ENCODE measurements at regions not wholly inside any gene's neighbourhood (a gene's known extent, or its start where the extent isn't known, plus 50 kb on each side); places are given as distances from the start of the nearest gene placed in this dataset.
A peak's percentile ranks its signal among the peaks of the same experiment; 100 is the strongest.

DNA sequence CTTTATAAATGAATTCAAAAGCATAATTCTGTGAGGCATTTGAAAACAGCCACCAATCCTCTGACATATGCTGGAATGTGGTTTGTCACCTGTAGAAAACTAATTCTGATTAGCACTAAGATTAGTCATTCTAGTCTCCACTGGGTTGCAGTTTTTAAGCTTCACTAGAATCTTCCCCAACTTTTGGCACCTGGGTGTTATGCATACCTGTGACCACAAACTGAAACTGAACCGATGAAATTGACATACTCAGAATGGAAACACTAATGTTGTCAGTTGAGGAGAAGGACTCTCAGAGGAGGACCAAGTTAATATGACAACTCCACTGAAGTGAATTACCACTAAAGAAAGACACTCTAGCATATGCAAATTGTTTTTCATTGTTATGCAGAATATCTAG, 285.8 kb upstream of the NEGR1 start:
- Histone ChIP-seq H3K27ac (ENCODE audit: insufficient read depth, low read depth, low read length) (no peak overlapping the region), H2AFZ (ENCODE audit: low read depth, low read length) (no peak overlapping the region), H3K4me2 (ENCODE audit: insufficient read depth, low read length) (no peak overlapping the region), H3K36me3 (ENCODE audit: control insufficient read depth in 2 of 2, extremely low read depth in 1 of 2, insufficient read depth in 2 of 2, low read length in 2 of 2) (no peaks in the 10 kb centered on the region), H3K4me3 (replicated peaks in 1 of 3; ENCODE audit: insufficient read depth in 1 of 3, low read depth in 1 of 3, low read length in 3 of 3) (no peak overlapping the region), H3K79me2 (ENCODE audit: control insufficient read depth, insufficient read depth, low read length) (no peaks in the 10 kb centered on the region), H3K9ac (replicated peaks; ENCODE audit: extremely low read depth, insufficient read depth, low read length) (no peak overlapping the region), H3K27me3 (ENCODE audit: control insufficient read depth in 2 of 2, insufficient read depth in 2 of 2, low read length in 2 of 2) (no peaks in the 10 kb centered on the region), H3K9me1 (replicated peaks; ENCODE audit: control insufficient read depth, extremely low read depth, insufficient read depth, low read length) (no peaks in the 10 kb centered on the region), H3K9me3 (replicated peaks; ENCODE audit: control insufficient read depth, insufficient read depth, low read length) (no peaks in the 10 kb centered on the region), H4K20me1 (replicated peaks; ENCODE audit: control insufficient read depth, extremely low read depth, insufficient read depth, low read length) (no peaks in the 10 kb centered on the region), H3K4me1 (ENCODE audit: control insufficient read depth, extremely low read depth, insufficient read depth, low read length) (no peaks in the 10 kb centered on the region)
- ChIA-PET CTCF (interaction anchor here (1.1 to 3.8 kb wide), 3 partner anchors 10 to 530 kb away, joined by 3 to 16 read pairs (median 4); no protein-coding TSS in a partner anchor), POLR2A (no interaction called here)
- FAIRE-seq: no peak
- intact Hi-C loops (cut with micrococcal nuclease): no loop called here
- dilution Hi-C loops (cut with MboI; ENCODE audit: extremely low pct_ligation_motif_present, low sequenced_read_pairs): no loop called here
- DNase-seq (ENCODE audit: low read depth, low spot score): no peak
- BruUV-seq (replicated peaks): no TSS peak
- no peak for TF ChIP-seq POLR2AphosphoS5 (IDR thresholded peaks at IDR 0.05; ENCODE audit: insufficient read depth, low read depth, low read length)
- TF ChIP-seq, protein P1, sequence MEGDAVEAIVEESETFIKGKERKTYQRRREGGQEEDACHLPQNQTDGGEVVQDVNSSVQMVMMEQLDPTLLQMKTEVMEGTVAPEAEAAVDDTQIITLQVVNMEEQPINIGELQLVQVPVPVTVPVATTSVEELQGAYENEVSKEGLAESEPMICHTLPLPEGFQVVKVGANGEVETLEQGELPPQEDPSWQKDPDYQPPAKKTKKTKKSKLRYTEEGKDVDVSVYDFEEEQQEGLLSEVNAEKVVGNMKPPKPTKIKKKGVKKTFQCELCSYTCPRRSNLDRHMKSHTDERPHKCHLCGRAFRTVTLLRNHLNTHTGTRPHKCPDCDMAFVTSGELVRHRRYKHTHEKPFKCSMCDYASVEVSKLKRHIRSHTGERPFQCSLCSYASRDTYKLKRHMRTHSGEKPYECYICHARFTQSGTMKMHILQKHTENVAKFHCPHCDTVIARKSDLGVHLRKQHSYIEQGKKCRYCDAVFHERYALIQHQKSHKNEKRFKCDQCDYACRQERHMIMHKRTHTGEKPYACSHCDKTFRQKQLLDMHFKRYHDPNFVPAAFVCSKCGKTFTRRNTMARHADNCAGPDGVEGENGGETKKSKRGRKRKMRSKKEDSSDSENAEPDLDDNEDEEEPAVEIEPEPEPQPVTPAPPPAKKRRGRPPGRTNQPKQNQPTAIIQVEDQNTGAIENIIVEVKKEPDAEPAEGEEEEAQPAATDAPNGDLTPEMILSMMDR (IDR thresholded peaks at IDR 0.05; ENCODE audit: extremely low read depth in 1 of 2, insufficient read depth in 1 of 2, low read depth in 1 of 2, low read length in 2 of 2): no peak
- TF ChIP-seq GATA2 (IDR thresholded peaks at IDR 0.05; ENCODE audit: insufficient read depth, insufficient read length, low read depth, low read length): no peak

DNA sequence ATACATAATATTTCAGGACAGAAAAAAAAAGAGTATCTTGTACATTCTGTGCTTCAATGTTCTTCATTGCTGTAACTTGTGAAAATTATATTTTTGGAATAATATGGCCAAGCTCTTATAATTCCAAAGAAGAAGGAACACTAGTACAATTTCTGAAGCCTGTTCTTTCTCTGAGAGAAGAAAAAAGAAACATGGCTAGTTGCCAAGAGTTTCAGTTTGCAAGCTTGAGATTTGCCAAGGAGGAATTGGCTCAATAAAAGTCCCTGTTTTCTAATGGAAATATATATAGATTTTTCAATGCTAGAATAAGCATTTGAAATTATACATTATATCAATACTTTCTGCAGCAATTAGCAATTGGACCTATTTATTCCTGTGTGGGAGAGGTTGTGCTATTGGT, 285.2 kb upstream of the NEGR1 start:
- Histone ChIP-seq H3K79me2 (ENCODE audit: control insufficient read depth, insufficient read depth, low read length) (no peaks in the 10 kb centered on the region), H3K4me2 (ENCODE audit: insufficient read depth, low read length) (no peak overlapping the region), H3K36me3 (ENCODE audit: control insufficient read depth in 2 of 2, extremely low read depth in 1 of 2, insufficient read depth in 2 of 2, low read length in 2 of 2) (no peaks in the 10 kb centered on the region), H3K27me3 (ENCODE audit: control insufficient read depth in 2 of 2, insufficient read depth in 2 of 2, low read length in 2 of 2) (no peaks in the 10 kb centered on the region), H3K9me1 (replicated peaks; ENCODE audit: control insufficient read depth, extremely low read depth, insufficient read depth, low read length) (no peaks in the 10 kb centered on the region), H3K9me3 (replicated peaks; ENCODE audit: control insufficient read depth, insufficient read depth, low read length) (no peaks in the 10 kb centered on the region), H3K27ac (ENCODE audit: insufficient read depth, low read depth, low read length) (no peak overlapping the region), H3K4me1 (ENCODE audit: control insufficient read depth, extremely low read depth, insufficient read depth, low read length) (no peaks in the 10 kb centered on the region), H2AFZ (ENCODE audit: low read depth, low read length) (no peak overlapping the region), H3K4me3 (replicated peaks in 1 of 3; ENCODE audit: insufficient read depth in 1 of 3, low read depth in 1 of 3, low read length in 3 of 3) (no peak overlapping the region), H4K20me1 (replicated peaks; ENCODE audit: control insufficient read depth, extremely low read depth, insufficient read depth, low read length) (no peaks in the 10 kb centered on the region), H3K9ac (replicated peaks; ENCODE audit: extremely low read depth, insufficient read depth, low read length) (no peak overlapping the region)
- dilution Hi-C loops (cut with MboI; ENCODE audit: extremely low pct_ligation_motif_present, low sequenced_read_pairs) (no loop called here), intact Hi-C loops (cut with micrococcal nuclease) (no loop called here)
- no TSS peak for BruUV-seq (replicated peaks)
- no peak for FAIRE-seq
- peak; percentile 31 for DNase-seq (ENCODE audit: low read depth, low spot score)
- ChIA-PET POLR2A (no interaction called here), CTCF (interaction anchor here (1.1 to 3.8 kb wide), 3 partner anchors 9 to 530 kb away, joined by 3 to 16 read pairs (median 4); no protein-coding TSS in a partner anchor)
- no peak for TF ChIP-seq POLR2AphosphoS5 (IDR thresholded peaks at IDR 0.05; ENCODE audit: insufficient read depth, low read depth, low read length)
- no peak for TF ChIP-seq JUN (IDR thresholded peaks at IDR 0.05; ENCODE audit: borderline replicate concordance, insufficient read depth, insufficient read length, low read depth)
- TF ChIP-seq, protein P1 (IDR thresholded peaks at IDR 0.05; ENCODE audit: extremely low read depth in 1 of 2, insufficient read depth in 1 of 2, low read depth in 1 of 2, low read length in 2 of 2): no peak
- no peak for TF ChIP-seq FOS (IDR thresholded peaks at IDR 0.05; ENCODE audit: borderline replicate concordance, insufficient read depth, low read length)
- TF ChIP-seq POLR2A (IDR thresholded peaks at IDR 0.05; ENCODE audit: low read depth, low read length): no peak
- TF ChIP-seq GATA2 (IDR thresholded peaks at IDR 0.05; ENCODE audit: insufficient read depth, insufficient read length, low read depth, low read length): no peak
- TF ChIP-seq MYC (IDR thresholded peaks at IDR 0.05; ENCODE audit: low read depth, low read length): no peak
- TF ChIP-seq, protein P2, sequence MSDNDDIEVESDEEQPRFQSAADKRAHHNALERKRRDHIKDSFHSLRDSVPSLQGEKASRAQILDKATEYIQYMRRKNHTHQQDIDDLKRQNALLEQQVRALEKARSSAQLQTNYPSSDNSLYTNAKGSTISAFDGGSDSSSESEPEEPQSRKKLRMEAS (IDR thresholded peaks at IDR 0.05; ENCODE audit: insufficient read depth, insufficient read length): no peak
- TF ChIP-seq EZH2 (IDR thresholded peaks at IDR 0.05; ENCODE audit: borderline replicate concordance, low read depth, low read length, severe bottlenecking): no peak

Data from endothelial cell of umbilical vein (primary cell).